PC-9 (cell line): ENCODE measurements at regions not wholly inside any gene's neighbourhood (a gene's known extent, or its start where the extent isn't known, plus 50 kb on each side); places are given as distances from the start of the nearest gene placed in this dataset.
"Not testable (repeated sequence)": the region's sequence is repeated elsewhere in the genome, so short reads cannot be mapped to it uniquely, and the experiment has no call there.

ENCODE experiments used
- BruUV-seq: library from RNA; stranded (reverse); fragments of 400-500 nt; replicated peaks from 2 replicates; lab custom pipeline; 2021; lab: Mats Ljungman, UMichigan
- CTCF ChIA-PET: fragments of 300-600 bp; sonication (Branson Sonifier 250); formaldehyde crosslinking; loops from one replicate; lab custom pipeline; 2022; ENCODE audit warnings: antibody characterized with exemption; lab: Charles Lee
- POLR2A ChIA-PET: fragments of 300-600 bp; sonication (Branson Sonifier 250); formaldehyde crosslinking; loops from one replicate; lab custom pipeline; 2022; ENCODE audit warnings: antibody characterized with exemption; ENCODE audit not compliant: unreplicated experiment; lab: Charles Lee
- DNase-seq, 2 experiments: peaks; one replicate each; pipeline versions ENCODE4 v3.0.0 to v3.0.0-alpha.2; 2015 to 2022; ENCODE audit warnings: mixed read lengths in 1 of 2
- H2AFZ ChIP-seq: fragments of 200-600 bp; sonication (generic); 2 replicates; pipeline ENCODE4 v1.8.1; 2017; ENCODE audit warnings: antibody characterized with exemption
- H3F3A ChIP-seq: fragments of 200-600 bp; sonication (generic); 2 replicates; pipeline ENCODE4 v1.8.1; 2017; ENCODE audit warnings: antibody characterized with exemption, mild to moderate bottlenecking, low read depth; ENCODE audit not compliant: insufficient read depth
- H3K27ac ChIP-seq: fragments of 200-600 bp; sonication (generic); 2 replicates; pipeline ENCODE4 v1.6.1; 2016; ENCODE audit warnings: mixed run types
- H3K27me3 ChIP-seq: fragments of 200-600 bp; sonication (generic); 2 replicates; pipeline ENCODE4 v1.6.1; 2016; ENCODE audit warnings: low read depth, mixed run types; ENCODE audit not compliant: insufficient read depth
- H3K36me3 ChIP-seq: fragments of 200-600 bp; sonication (generic); 2 replicates; pipeline ENCODE4 v1.6.1; 2016; ENCODE audit warnings: low read depth, mixed run types
- H3K4me1 ChIP-seq: fragments of 200-600 bp; sonication (generic); replicated peaks from 2 replicates; pipeline ENCODE4 v1.6.1; 2016; ENCODE audit warnings: mixed run types; ENCODE audit not compliant: insufficient read depth
- H3K4me2 ChIP-seq: fragments of 200-600 bp; sonication (generic); 2 replicates; pipeline ENCODE4 v1.6.1; 2017; ENCODE audit warnings: mixed run types
- H3K4me3 ChIP-seq: fragments of 200-600 bp; sonication (generic); 2 replicates; pipeline ENCODE4 v1.6.1; 2016; ENCODE audit warnings: mixed run types
- H3K79me2 ChIP-seq: fragments of 200-600 bp; sonication (generic); 2 replicates; pipeline ENCODE4 v1.6.1; 2017; ENCODE audit warnings: low read depth, mixed run types
- H3K9me2 ChIP-seq: fragments of 200-600 bp; sonication (generic); 2 replicates; pipeline ENCODE4 v1.8.1; 2017; ENCODE audit warnings: mild to moderate bottlenecking; ENCODE audit not compliant: insufficient read depth
- H3K9me3 ChIP-seq: fragments of 200-600 bp; sonication (generic); 2 replicates; pipeline ENCODE4 v1.8.1; 2016; ENCODE audit warnings: low read depth; ENCODE audit not compliant: insufficient read depth
- H4K20me1 ChIP-seq: fragments of 200-600 bp; sonication (generic); 2 replicates; pipeline ENCODE4 v1.8.1; 2017; ENCODE audit not compliant: insufficient read depth
- CTCF ChIP-seq: fragments of 200-600 bp; sonication (generic); conservative IDR thresholded peaks from 2 replicates; pipeline ENCODE4 v1.6.1; 2017; ENCODE audit warnings: mixed run types, antibody characterized with exemption, mild to moderate bottlenecking, moderate library complexity
- EZH2 ChIP-seq: fragments of 200-600 bp; sonication (generic); IDR thresholded peaks from 2 replicates; pipeline ENCODE4 v1.8.0; 2017; ENCODE audit warnings: antibody characterized with exemption, low read depth
- intact Hi-C: fragments of 100-400 bp; cut with micrococcal nuclease; formaldehyde crosslinking; loops from one replicate; pipeline ENCODE4 v1.10.0; 2022; ENCODE audit not compliant: unreplicated experiment

- CTCF ChIA-PET: interaction anchor here (0.9 kb wide), 1 partner anchor 381 kb away, joined by 5 read pairs; no protein-coding TSS in a partner anchor
- intact Hi-C loops: no loop called here
- POLR2A ChIA-PET: no interaction called here
Observed at GRCh38 chr3:170804078-170804477, 65.9 kb downstream of the RPL22L1 start.

GRCh38 chr3:170802164-170803151 is 67.5 kb downstream of the RPL22L1 start:
- Histone ChIP-seq H3K4me2 (no peak overlapping the region), H3K79me2 (no peaks in the 10 kb centered on the region), H3K27me3 (no peaks in the 10 kb centered on the region), H3K4me1 (0 out of 2 replicates have a peak, but pooled peaks cover 4% of the 10 kb centered on the region), H3K36me3 (no peaks in the 10 kb centered on the region), H3K27ac (no peak overlapping the region), H3F3A (no peaks in the 10 kb centered on the region), H3K4me3 (no peak overlapping the region), H3K9me2 (no peaks in the 10 kb centered on the region), H2AFZ (no peak overlapping the region), H4K20me1 (no peaks in the 10 kb centered on the region), H3K9me3 (peaks cover 8% of the 10 kb centered on the region; the same call in 1 of the 2 replicates)
- BruUV-seq: no TSS peak
- no peak for TF ChIP-seq EZH2
- TF ChIP-seq CTCF: no peak
- DNase-seq: peak in 1 of 2 experiments; percentile 55
- ChIA-PET CTCF (interaction anchor here (1.0 to 1.2 kb wide), 2 partner anchors 9 to 21 kb away, joined by 3 to 4 read pairs; no protein-coding TSS in a partner anchor), POLR2A (interaction anchor here (0.6 to 0.7 kb wide), 3 partner anchors 34 to 1031 kb away, joined by 3 to 7 read pairs (median 4); no protein-coding TSS in a partner anchor)
- intact Hi-C loops: no loop called here

More at GRCh38 chr3:170804078-170804477, 65.9 kb downstream of the RPL22L1 start:
- Histone ChIP-seq H3K4me3 (no peak overlapping the region), H3K27me3 (no peaks in the 10 kb centered on the region), H3K36me3 (no peaks in the 10 kb centered on the region), H4K20me1 (no peaks in the 10 kb centered on the region), H3K27ac (no peak overlapping the region), H3K4me1 (peaks cover 13% of the 10 kb centered on the region), H3F3A (peaks cover 3% of the 10 kb centered on the region; the same call in 1 of the 2 replicates), H3K79me2 (no peaks in the 10 kb centered on the region), H3K9me2 (no peaks in the 10 kb centered on the region), H3K9me3 (peaks cover 5% of the 10 kb centered on the region; the same call in 1 of the 2 replicates), H2AFZ (no peak overlapping the region), H3K4me2 (no peak overlapping the region)
- BruUV-seq: no TSS peak
- no peak for DNase-seq
- TF ChIP-seq CTCF (no peak), EZH2 (no peak)

- intact Hi-C loops: no loop called here
- Histone ChIP-seq H3K27me3 (no peaks in the 10 kb centered on the region), H3K9me2 (no peaks in the 10 kb centered on the region), H3K4me1 (0 out of 2 replicates have a peak, but pooled peaks cover 4% of the 10 kb centered on the region), H3K27ac (no peak overlapping the region), H3K9me3 (peaks cover 14% of the 10 kb centered on the region; the same call in 1 of the 2 replicates), H4K20me1 (no peaks in the 10 kb centered on the region), H3K79me2 (no peaks in the 10 kb centered on the region), H3F3A (no peaks in the 10 kb centered on the region), H2AFZ (no peak overlapping the region), H3K4me2 (no peak overlapping the region), H3K4me3 (no peak overlapping the region), H3K36me3 (no peaks in the 10 kb centered on the region)
- ChIA-PET CTCF (interaction anchor here (1.0 to 1.2 kb wide), 2 partner anchors 10 to 20 kb away, joined by 3 to 4 read pairs; no protein-coding TSS in a partner anchor), POLR2A (no interaction called here)
- DNase-seq: no peak
- no TSS peak for BruUV-seq
- TF ChIP-seq CTCF: no peak
- no peak for TF ChIP-seq EZH2
Observed at GRCh38 chr3:170801597-170801996, 68.4 kb downstream of the RPL22L1 start.

- H4K20me1 ChIP-seq, H3K36me3 ChIP-seq, H3K4me2 ChIP-seq, H3K9me2 ChIP-seq, H3K27me3 ChIP-seq, H3K79me2 ChIP-seq, POLR2A ChIA-PET, H3K4me3 ChIP-seq, BruUV-seq, H3K4me1 ChIP-seq, H3K27ac ChIP-seq, H3F3A ChIP-seq, H2AFZ ChIP-seq, intact Hi-C loops, DNase-seq, CTCF ChIA-PET: not testable (repeated sequence)
- H3K9me3 ChIP-seq: peaks cover 14% of the 10 kb centered on the region; the same call in 1 of the 2 replicates
Observed at GRCh38 chr3:170800275-170800674, 69.7 kb downstream of the RPL22L1 start.
